GM13976 (cell line): ENCODE measurements at regions not wholly inside any gene's neighbourhood (a gene's known extent, or its start where the extent isn't known, plus 50 kb on each side); places are given as distances from the start of the nearest gene placed in this dataset.

Experiments used
- DNase-seq: peaks from one replicate; pipeline ENCODE4 v3.0.0; 2012; ENCODE audit warnings: low spot score
- in situ Hi-C: fragments of 300-500 bp; cut with MboI; formaldehyde crosslinking; loops from one replicate; pipeline ENCODE4 v1.12.0; 2022; ENCODE audit warnings: low sequenced_read_pairs, mixed read lengths, inconsistent platforms; ENCODE audit not compliant: unreplicated experiment
- TF ChIP-seq, protein P1 (sequence below): IDR thresholded peaks from 2 replicates; pipeline ENCODE4 v1.5.1; 2012; ENCODE audit warnings: borderline replicate concordance, mild to moderate bottlenecking; ENCODE audit not compliant: insufficient read depth; ENCODE audit errors: extremely low read depth, missing control alignments, control extremely low read depth

DNA sequence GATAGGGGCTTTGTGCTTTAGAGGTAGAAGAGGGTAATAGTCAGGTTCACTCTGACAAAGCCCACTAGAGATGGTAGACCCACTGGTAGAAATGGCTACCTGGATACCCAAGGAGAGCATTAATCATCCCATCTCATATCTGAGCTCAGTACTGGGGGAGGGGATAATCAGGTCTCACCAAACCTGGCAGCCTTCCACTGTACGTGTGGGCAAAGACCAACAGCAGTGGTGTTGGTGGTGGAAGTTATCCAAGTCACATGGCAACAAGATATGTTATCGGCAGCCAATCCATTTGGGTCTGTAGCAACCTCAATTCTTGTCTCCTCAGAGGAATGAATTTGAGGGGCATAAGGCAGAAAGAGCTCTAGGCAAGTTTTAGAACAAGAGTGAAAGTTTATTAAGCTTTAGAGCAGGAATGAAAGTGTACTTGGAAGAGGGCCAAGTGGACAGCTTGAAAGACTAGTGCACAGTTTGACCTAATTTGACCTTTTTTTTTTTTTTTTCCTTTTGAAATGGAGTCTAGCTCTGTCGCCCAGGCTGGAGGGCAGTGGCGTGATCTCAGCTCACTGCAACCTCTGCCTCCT, 67.0 kb upstream of the CXCL13 start:
- in situ Hi-C loops = no loop called here
- DNase-seq = no peak
- TF ChIP-seq, protein P1, sequence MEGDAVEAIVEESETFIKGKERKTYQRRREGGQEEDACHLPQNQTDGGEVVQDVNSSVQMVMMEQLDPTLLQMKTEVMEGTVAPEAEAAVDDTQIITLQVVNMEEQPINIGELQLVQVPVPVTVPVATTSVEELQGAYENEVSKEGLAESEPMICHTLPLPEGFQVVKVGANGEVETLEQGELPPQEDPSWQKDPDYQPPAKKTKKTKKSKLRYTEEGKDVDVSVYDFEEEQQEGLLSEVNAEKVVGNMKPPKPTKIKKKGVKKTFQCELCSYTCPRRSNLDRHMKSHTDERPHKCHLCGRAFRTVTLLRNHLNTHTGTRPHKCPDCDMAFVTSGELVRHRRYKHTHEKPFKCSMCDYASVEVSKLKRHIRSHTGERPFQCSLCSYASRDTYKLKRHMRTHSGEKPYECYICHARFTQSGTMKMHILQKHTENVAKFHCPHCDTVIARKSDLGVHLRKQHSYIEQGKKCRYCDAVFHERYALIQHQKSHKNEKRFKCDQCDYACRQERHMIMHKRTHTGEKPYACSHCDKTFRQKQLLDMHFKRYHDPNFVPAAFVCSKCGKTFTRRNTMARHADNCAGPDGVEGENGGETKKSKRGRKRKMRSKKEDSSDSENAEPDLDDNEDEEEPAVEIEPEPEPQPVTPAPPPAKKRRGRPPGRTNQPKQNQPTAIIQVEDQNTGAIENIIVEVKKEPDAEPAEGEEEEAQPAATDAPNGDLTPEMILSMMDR = no peak
